GM19099 (cell line): ENCODE measurements at regions not wholly inside any gene's neighbourhood (a gene's known extent, or its start where the extent isn't known, plus 50 kb on each side); places are given as distances from the start of the nearest gene placed in this dataset.

Experiments
- POLR2A ChIP-seq: IDR thresholded peaks from 3 replicates; pipeline ENCODE4 v1.6.1; 2011; ENCODE audit warnings: low read depth; ENCODE audit not compliant: insufficient read length; ENCODE audit errors: extremely low read depth

DNA sequence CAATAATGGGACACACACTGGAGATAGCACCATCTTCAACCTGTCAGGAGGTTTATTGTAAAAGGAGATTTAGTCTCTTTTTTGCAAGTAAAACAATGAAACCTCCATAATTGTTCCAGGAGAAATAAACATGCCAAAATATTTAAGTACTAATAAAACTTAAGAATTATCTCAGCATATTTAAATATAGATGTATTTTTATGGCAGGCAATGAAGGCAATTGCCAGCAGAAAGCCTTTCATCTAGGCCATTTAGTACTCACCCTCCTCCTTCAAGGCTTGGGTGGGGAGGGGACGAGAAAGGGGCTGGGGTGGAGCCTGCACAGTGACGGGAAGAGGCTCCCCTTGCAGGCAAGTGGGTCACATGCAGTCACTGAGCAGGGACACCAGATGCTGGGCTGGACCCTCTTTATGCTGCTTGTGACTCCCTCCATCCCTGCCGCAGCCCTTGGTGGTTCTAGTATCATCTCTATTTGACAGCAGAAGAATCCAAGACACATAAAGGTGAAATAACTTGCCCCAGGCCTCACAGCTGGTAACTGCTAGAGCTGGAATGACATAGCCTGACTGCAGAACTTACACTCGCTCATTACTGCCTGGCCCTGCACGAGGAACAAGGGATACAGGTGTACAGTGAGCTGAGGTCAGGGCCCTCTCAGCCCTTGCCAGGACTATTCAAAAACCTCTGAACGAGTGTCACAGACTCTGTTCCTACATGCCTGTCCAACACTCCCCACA lies 449.5 kb upstream of the ZMIZ1 start:
- TF ChIP-seq POLR2A, result no peak

DNA sequence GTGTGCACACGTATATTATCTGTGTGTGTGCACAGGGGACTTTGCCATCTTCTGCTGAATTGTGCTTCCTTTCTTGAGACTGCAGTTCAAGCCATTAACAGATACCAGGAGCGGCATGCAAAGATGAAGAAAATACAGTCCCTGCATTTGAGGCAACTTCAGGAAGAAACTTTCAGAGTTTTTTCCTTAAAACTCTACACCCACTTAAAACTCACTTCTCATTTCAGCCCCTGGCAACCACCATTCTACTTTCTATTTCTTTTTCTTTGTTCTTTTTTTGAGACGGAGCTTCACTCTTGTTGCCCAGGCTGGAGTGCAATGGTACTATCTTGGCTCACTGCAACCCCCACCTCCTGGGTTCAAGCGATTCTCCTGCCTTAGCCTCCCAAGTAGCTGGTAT lies 448.9 kb upstream of the ZMIZ1 start:
- TF ChIP-seq POLR2A, result no peak

DNA sequence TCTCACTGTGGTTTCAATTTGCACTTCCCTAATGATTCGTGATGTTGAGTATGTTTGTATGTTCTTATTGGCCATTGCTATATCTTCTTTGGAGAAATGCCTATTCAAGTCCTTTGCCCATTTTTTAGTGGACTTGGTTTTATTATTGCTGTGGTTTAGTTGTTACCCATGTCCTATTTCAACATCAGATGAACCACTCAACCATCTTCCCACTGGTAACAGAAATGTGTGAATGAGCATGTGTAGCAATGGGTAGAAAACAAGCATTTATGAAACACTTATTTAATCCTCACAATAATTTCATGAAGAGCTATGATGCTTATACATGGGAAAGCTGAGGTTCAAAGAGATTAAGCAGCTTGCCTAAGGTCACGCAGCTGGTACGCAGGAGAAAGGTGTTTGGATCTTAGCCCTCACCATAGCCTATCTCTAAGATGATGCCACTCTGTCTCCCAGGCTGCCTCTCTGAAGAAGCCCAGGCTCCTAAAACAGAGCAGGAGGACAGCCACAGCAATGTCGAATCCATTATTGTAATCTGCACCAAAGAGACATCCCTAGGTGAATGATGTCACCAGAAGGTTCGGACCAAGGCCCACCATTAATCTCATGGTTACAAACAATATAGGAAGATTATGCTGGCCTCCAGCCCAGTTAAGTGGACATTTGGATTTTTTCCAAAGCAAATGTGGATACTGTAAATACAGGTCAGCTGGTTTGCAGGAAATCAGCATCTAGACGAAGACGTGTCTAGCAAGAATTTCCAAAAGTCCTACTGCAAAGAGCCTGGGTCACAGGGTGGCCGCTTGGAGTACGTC lies 447.6 kb upstream of the ZMIZ1 start:
- no peak for TF ChIP-seq POLR2A

- TF ChIP-seq POLR2A, result no peak
Observed at GRCh38 chr10:78623578-78624215, 445.1 kb upstream of the ZMIZ1 start.

DNA sequence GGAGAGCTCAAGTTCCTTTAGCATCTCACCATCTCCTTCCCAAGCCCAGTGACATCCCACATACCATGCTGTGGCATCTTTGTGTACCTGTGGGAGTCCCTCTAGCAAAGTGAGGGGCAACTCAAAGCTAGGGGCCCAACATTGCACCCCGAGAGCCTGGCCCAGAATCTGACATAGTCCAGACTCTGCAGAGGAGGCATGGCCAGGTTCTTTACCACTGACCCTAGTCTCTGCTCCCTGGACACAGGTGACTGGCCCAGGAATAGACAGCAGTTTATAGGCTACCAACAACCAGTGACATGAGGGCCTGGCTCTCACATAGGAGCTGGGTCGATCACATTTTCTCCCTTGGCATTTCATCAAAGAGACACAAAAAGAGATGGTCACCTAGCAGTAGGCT lies 444.0 kb upstream of the ZMIZ1 start:
- no peak for TF ChIP-seq POLR2A

DNA sequence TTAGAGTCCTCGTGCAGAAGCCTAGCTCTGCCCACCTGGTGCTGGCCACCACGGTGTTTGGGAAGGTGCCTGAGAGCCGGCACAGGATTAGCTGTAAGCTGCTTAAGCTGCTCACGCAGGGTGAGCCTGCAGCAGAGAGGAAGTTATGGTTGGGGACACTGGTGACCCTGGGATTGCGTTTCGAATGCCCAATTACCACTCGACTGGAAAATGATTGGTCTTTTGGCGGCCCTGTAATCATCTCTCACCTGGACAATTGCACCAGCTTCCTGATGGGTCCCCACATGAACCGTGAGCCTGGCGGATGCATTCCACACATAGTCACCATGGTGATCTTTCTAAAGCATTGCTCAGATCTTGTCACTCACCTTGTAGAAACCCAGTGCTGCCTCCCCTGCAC lies 442.3 kb upstream of the ZMIZ1 start:
- no peak for TF ChIP-seq POLR2A

DNA sequence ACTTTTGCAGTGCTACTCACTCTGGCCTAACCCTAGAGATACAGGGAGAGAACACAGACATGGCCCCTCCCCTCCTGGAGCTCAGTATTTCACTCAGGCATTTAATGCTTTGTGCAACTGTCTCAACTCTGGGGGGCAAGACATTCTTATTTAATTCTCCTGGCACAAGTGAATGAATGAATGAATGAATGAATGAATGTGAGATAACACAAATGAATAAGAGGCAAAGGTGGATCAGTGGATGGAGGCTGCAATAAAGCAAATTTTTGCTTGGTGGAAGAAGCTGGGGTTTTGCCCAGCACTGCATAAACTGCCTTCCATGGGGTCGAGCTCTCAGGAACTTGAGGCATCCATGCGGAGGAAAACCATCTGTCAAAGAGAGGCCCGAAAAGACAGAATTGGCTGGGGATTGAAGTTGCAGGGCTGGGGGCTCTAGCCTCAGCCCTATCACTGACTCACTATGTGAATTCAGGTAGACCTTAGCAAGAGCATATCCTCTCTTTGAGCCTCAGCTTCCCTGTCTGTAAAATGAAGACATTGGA lies 441.4 kb upstream of the ZMIZ1 start:
- no peak for TF ChIP-seq POLR2A

- TF ChIP-seq POLR2A, result no peak
Observed at GRCh38 chr10:78628976-78629375, 439.8 kb upstream of the ZMIZ1 start.

- TF ChIP-seq POLR2A, result no peak
Observed at GRCh38 chr10:78629773-78630172, 439.0 kb upstream of the ZMIZ1 start.

- no peak for TF ChIP-seq POLR2A
Observed at GRCh38 chr10:78630944-78631838, 437.6 kb upstream of the ZMIZ1 start.

GRCh38 chr10:78634389-78634815 lies 434.4 kb upstream of the ZMIZ1 start:
- no peak for TF ChIP-seq POLR2A

DNA sequence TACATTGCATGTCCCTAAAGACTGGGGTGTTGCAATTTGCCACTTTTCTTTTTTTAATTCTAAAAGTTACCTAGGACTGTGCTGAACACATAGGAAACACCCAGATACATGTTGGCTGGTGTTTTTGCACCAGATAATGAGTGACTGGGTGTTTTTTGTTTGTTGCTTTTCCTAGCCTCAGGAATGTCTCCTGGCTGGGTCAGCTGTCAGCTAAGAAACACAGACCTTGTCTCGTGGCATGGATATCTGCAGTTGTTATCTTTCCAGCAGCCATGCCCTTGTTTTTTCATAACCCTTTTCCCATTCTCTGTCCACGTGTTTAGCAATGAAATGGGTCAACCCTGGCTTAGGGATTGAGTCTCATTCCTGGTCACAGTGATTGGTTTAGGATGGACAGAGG lies 433.9 kb upstream of the ZMIZ1 start:
- TF ChIP-seq POLR2A, result no peak

- TF ChIP-seq POLR2A, result no peak
Observed at GRCh38 chr10:78639629-78640028, 429.1 kb upstream of the ZMIZ1 start.

DNA sequence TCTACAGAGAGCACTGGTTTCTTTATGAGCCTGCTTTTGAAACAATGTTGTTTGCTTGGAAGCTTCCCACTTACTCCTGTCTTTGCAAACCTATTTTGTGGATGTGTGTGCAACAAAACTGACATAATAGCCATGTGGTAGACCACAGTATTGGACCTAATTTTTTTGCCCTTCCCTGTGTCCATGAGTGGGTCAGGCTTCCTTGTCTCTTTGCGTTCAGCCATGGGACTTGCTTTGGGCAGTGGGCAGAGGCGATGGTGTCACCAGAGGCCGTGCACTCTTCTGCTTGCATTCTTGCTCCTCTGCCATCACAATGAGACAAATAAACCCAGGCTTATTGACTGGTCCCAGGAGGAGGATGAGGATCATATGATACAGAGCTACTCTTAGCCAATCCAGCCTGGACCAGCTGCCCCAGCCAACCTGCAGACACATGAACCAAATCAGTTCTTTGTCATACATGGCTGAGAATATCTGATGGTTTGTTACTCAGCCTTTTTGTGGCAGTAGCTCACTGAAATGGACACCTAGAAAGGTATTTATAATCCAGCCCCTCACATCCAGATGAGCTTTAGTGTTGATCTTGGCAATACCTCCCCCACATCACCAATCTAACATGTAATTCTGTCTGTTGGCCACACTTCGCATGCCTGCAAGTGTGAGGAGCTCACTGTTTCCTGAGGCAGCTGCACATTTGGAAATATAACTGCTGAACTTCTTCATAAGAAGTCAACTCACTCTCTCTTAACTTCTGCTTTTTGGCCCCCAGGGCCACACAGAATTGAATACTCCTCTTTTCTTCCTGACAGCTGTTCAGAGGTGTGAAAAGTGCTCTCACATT lies 427.8 kb upstream of the ZMIZ1 start:
- TF ChIP-seq POLR2A, result no peak
